Endodermal cell (in vitro differentiated cells): ENCODE measurements at regions not wholly inside any gene's neighbourhood (a gene's known extent, or its start where the extent isn't known, plus 50 kb on each side); places are given as distances from the start of the nearest gene placed in this dataset.

Source experiments
- DNase-seq: peaks from one replicate; pipeline ENCODE4 v3.0.0-alpha.2; 2017
- H3K27ac ChIP-seq: 2 replicates; pipeline ENCODE4 v1.5.1; 2013; ENCODE audit warnings: mild to moderate bottlenecking, low read depth, low read length, moderate library complexity
- H3K27me3 ChIP-seq: 2 replicates; pipeline ENCODE4 v1.6.1; 2013; ENCODE audit warnings: mild to moderate bottlenecking, low read length, moderate library complexity; ENCODE audit not compliant: insufficient read depth, control insufficient read depth, poor library complexity, severe bottlenecking
- H3K36me3 ChIP-seq: 2 replicates; pipeline ENCODE4 v1.7.0; 2013; ENCODE audit warnings: mild to moderate bottlenecking, low read length, moderate library complexity; ENCODE audit not compliant: control insufficient read depth, insufficient read depth
- H3K4me1 ChIP-seq: one replicate; pipeline ENCODE4 v1.7.0; 2013; ENCODE audit warnings: low read length; ENCODE audit not compliant: control insufficient read depth, insufficient read depth
- H3K4me3 ChIP-seq: 2 replicates; pipeline ENCODE4 v1.5.1; 2013; ENCODE audit warnings: mild to moderate bottlenecking, low read length, moderate library complexity
- H3K9ac ChIP-seq: 2 replicates; pipeline ENCODE4 v1.6.1; 2013; ENCODE audit warnings: mild to moderate bottlenecking, low read length, moderate library complexity; ENCODE audit not compliant: poor library complexity, severe bottlenecking; ENCODE audit errors: extremely low read depth
- H3K9me3 ChIP-seq: 2 replicates; pipeline ENCODE4 v1.6.1; 2013; ENCODE audit warnings: mild to moderate bottlenecking, low read length, moderate library complexity; ENCODE audit not compliant: control insufficient read depth
- H3K27ac Mint-ChIP-seq: 2 replicates; pipeline ENCODE4 v1.8.0; 2020; ENCODE audit warnings: mixed read lengths
- H3K27me3 Mint-ChIP-seq: 2 replicates; pipeline ENCODE4 v1.8.0; 2021; ENCODE audit warnings: mild to moderate bottlenecking, mixed read lengths; ENCODE audit not compliant: insufficient read depth
- H3K36me3 Mint-ChIP-seq: 2 replicates; pipeline ENCODE4 v1.8.0; 2020; ENCODE audit warnings: low read depth, mixed read lengths
- H3K4me1 Mint-ChIP-seq: 2 replicates; pipeline ENCODE4 v1.8.0; 2020; ENCODE audit warnings: mixed read lengths
- H3K4me3 Mint-ChIP-seq: 2 replicates; pipeline ENCODE4 v1.8.0; 2020; ENCODE audit warnings: mild to moderate bottlenecking, moderate library complexity, mixed read lengths
- H3K9me3 Mint-ChIP-seq: 2 replicates; pipeline ENCODE4 v1.8.0; 2020; ENCODE audit warnings: mild to moderate bottlenecking, mixed read lengths
- CTCF ChIP-seq: fragments of 200-600 bp; sonication (generic); conservative IDR thresholded peaks from 2 replicates; pipeline ENCODE4 v1.5.0; 2021; ENCODE audit warnings: antibody characterized with exemption, mild to moderate bottlenecking
- WGBS, 2 experiments: methylation state at CpG; one replicate each; pipeline versions ENCODE4 v1.1.5 to v1.1.7; 2013; ENCODE audit warnings: missing lambda C conversion rate in 2 of 2, mixed read lengths in 1 of 2; ENCODE audit not compliant: insufficient coverage in 1 of 2, insufficient read length in 1 of 2; 5-methylcytosine and 5-hydroxymethylcytosine counted together

- H3K27ac Mint-ChIP-seq, result no peak overlapping the region
- H3K9me3 ChIP-seq, result no peaks in the 10 kb centered on the region
- peaks cover 3% of the 10 kb centered on the region for H3K4me1 Mint-ChIP-seq
- whole genome bisulfite sequencing, 2 experiments, result 92 to 100% methylated on average over 1 to 4 of the region's 4 CpGs
- no peaks in the 10 kb centered on the region for H3K36me3 Mint-ChIP-seq
- H3K4me3 Mint-ChIP-seq, result no peak overlapping the region
- DNase-seq, result no peak
- TF ChIP-seq CTCF, result no peak
- H3K27ac ChIP-seq, result no peak overlapping the region
- H3K9ac ChIP-seq, result no peak overlapping the region
- no peaks in the 10 kb centered on the region for H3K36me3 ChIP-seq
- no peaks in the 10 kb centered on the region for H3K9me3 Mint-ChIP-seq
- no peaks in the 10 kb centered on the region for H3K4me1 ChIP-seq
- H3K4me3 ChIP-seq, result no peak overlapping the region
- H3K27me3 ChIP-seq, result no peaks in the 10 kb centered on the region
- H3K27me3 Mint-ChIP-seq, result no peaks in the 10 kb centered on the region
Observed at GRCh38 chr5:74324556-74324955, 316.0 kb downstream of the ENC1 start.

GRCh38 chr5:74322944-74323343 lies 317.6 kb downstream of the ENC1 start:
- no peak overlapping the region for H3K4me3 Mint-ChIP-seq
- Histone ChIP-seq H3K27me3 (no peaks in the 10 kb centered on the region), H3K27ac (no peak overlapping the region), H3K4me3 (no peak overlapping the region), H3K4me1 (no peaks in the 10 kb centered on the region), H3K36me3 (no peaks in the 10 kb centered on the region), H3K9me3 (no peaks in the 10 kb centered on the region), H3K9ac (no peak overlapping the region)
- H3K27ac Mint-ChIP-seq, result no peak overlapping the region
- H3K36me3 Mint-ChIP-seq, result no peaks in the 10 kb centered on the region
- no peaks in the 10 kb centered on the region for H3K27me3 Mint-ChIP-seq
- peaks cover 4% of the 10 kb centered on the region for H3K4me1 Mint-ChIP-seq
- 70 to 84% methylated on average over 3 of the region's 3 CpGs for WGBS, 2 experiments
- DNase-seq, result no peak
- TF ChIP-seq CTCF, result peak; percentile 44
- H3K9me3 Mint-ChIP-seq, result no peaks in the 10 kb centered on the region

GRCh38 chr5:74322191-74322590 lies 318.3 kb downstream of the ENC1 start:
- Histone ChIP-seq H3K27me3 (no peaks in the 10 kb centered on the region), H3K4me1 (no peaks in the 10 kb centered on the region), H3K27ac (peak overlapping the region; percentile 8), H3K4me3 (no peak overlapping the region), H3K9me3 (no peaks in the 10 kb centered on the region), H3K36me3 (no peaks in the 10 kb centered on the region), H3K9ac (no peak overlapping the region)
- no peaks in the 10 kb centered on the region for H3K9me3 Mint-ChIP-seq
- H3K36me3 Mint-ChIP-seq, result no peaks in the 10 kb centered on the region
- H3K4me1 Mint-ChIP-seq, result peaks cover 4% of the 10 kb centered on the region
- no peak overlapping the region for H3K27ac Mint-ChIP-seq
- 79 to 83% methylated on average over 2 of the region's 2 CpGs for WGBS, 2 experiments
- no peak overlapping the region for H3K4me3 Mint-ChIP-seq
- no peaks in the 10 kb centered on the region for H3K27me3 Mint-ChIP-seq
- TF ChIP-seq CTCF, result no peak
- no peak for DNase-seq
